IMR-90 (cell line): ENCODE measurements at regions not wholly inside any gene's neighbourhood (a gene's known extent, or its start where the extent isn't known, plus 50 kb on each side); places are given as distances from the start of the nearest gene placed in this dataset.

Experiments
- ATAC-seq: fragments of 200-7000 bp; cut with Tn5 transposase; 2 replicates; pipeline ENCODE4 v1.9.1; 2020; ENCODE audit warnings: low read depth, mild to moderate bottlenecking, moderate library complexity
- BruUV-seq: library from RNA; stranded (reverse); fragments of 400-500 nt; replicated peaks from 2 replicates; lab custom pipeline; 2021; lab: Mats Ljungman, UMichigan
- CTCF ChIA-PET: fragments of 300-600 bp; formaldehyde crosslinking; extraction: SDS; loops from one replicate; lab custom pipeline; 2021; ENCODE audit warnings: antibody characterized with exemption; lab: Yijun Ruan, JAX
- POLR2A ChIA-PET: fragments of 300-600 bp; sonication (Branson Sonifier 250); formaldehyde crosslinking; loops from one replicate; lab custom pipeline; 2022; ENCODE audit warnings: antibody characterized with exemption; ENCODE audit not compliant: unreplicated experiment; lab: Charles Lee
- DNase-seq: peaks from one replicate; pipeline ENCODE4 v3.0.0; 2013
- H2AFZ ChIP-seq: replicated peaks from 2 replicates; pipeline ENCODE3; 2013; ENCODE audit warnings: low read length, mild to moderate bottlenecking; ENCODE audit not compliant: poor library complexity
- H2AK5ac ChIP-seq: 2 replicates; pipeline ENCODE4 v1.6.1; 2013; ENCODE audit warnings: low read depth, low read length, inconsistent platforms
- H2AK9ac ChIP-seq: replicated peaks from 2 replicates; pipeline ENCODE3; 2013; ENCODE audit warnings: mild to moderate bottlenecking, low read depth, low read length, moderate library complexity; ENCODE audit not compliant: poor library complexity
- H2BK120ac ChIP-seq: 2 replicates; pipeline ENCODE4 v1.6.1; 2013; ENCODE audit warnings: low read depth, low read length, inconsistent platforms
- H2BK15ac ChIP-seq: 3 replicates; pipeline ENCODE4 v1.6.1; 2013; ENCODE audit warnings: low read depth, low read length, inconsistent platforms
- H2BK20ac ChIP-seq: 2 replicates; pipeline ENCODE4 v1.6.1; 2013; ENCODE audit warnings: low read depth, mild to moderate bottlenecking, inconsistent platforms, low read length, moderate library complexity
- H2BK5ac ChIP-seq: 2 replicates; pipeline ENCODE4 v1.6.1; 2013; ENCODE audit warnings: mild to moderate bottlenecking, low read depth, low read length, inconsistent platforms; ENCODE audit not compliant: poor library complexity, severe bottlenecking
- H3K14ac ChIP-seq: replicated peaks from 2 replicates; pipeline ENCODE4 v1.6.1; 2013; ENCODE audit warnings: low read depth, low read length, inconsistent platforms
- H3K18ac ChIP-seq: 2 replicates; pipeline ENCODE4 v1.6.1; 2013; ENCODE audit warnings: low read depth, low read length, control low read depth
- H3K23ac ChIP-seq: 2 replicates; pipeline ENCODE4 v1.6.1; 2013; ENCODE audit warnings: low read depth, low read length, inconsistent platforms
- H3K27ac ChIP-seq: 2 replicates; pipeline ENCODE4 v1.5.1; 2013; ENCODE audit warnings: mild to moderate bottlenecking, control low read depth, low read length; ENCODE audit not compliant: insufficient read depth
- H3K27me3 ChIP-seq: 2 replicates; pipeline ENCODE4 v1.6.1; 2013; ENCODE audit warnings: low read length; ENCODE audit not compliant: control insufficient read depth, insufficient read depth
- H3K36me3 ChIP-seq: 2 replicates; pipeline ENCODE4 v1.6.1; 2013; ENCODE audit warnings: low read length, mixed read lengths; ENCODE audit not compliant: control insufficient read depth, insufficient read depth
- H3K4ac ChIP-seq: 2 replicates; pipeline ENCODE4 v1.6.1; 2013; ENCODE audit warnings: low read depth, low read length, inconsistent platforms
- H3K4me1 ChIP-seq: 2 replicates; pipeline ENCODE4 v1.6.1; 2013; ENCODE audit warnings: low read length, mixed read lengths; ENCODE audit not compliant: control insufficient read depth, insufficient read depth
- H3K4me2 ChIP-seq: 2 replicates; pipeline ENCODE4 v1.6.1; 2013; ENCODE audit warnings: low read depth, mild to moderate bottlenecking, control low read depth, low read length, moderate library complexity
- H3K4me3 ChIP-seq: 2 replicates; pipeline ENCODE4 v1.5.1; 2013; ENCODE audit warnings: low read depth, mild to moderate bottlenecking, control low read depth, low read length, moderate library complexity; ENCODE audit not compliant: insufficient read depth
- H3K56ac ChIP-seq: 2 replicates; pipeline ENCODE4 v1.6.1; 2013; ENCODE audit warnings: low read length, inconsistent platforms; ENCODE audit not compliant: insufficient read depth; ENCODE audit errors: extremely low read depth
- H3K79me1 ChIP-seq, 2 experiments: 2 replicates each; pipeline ENCODE4 v1.6.1; 2013; ENCODE audit warnings: low read length in 2 of 2, inconsistent platforms in 1 of 2, low read depth in 1 of 2
- H3K9ac ChIP-seq: 2 replicates; pipeline ENCODE4 v1.6.1; 2013; ENCODE audit warnings: low read depth, low read length, control low read depth
- H3K9me1 ChIP-seq: 2 replicates; pipeline ENCODE4 v1.6.1; 2013; ENCODE audit warnings: low read length, inconsistent platforms; ENCODE audit not compliant: insufficient read depth
- H3K9me3 ChIP-seq: 2 replicates; pipeline ENCODE4 v1.6.1; 2013; ENCODE audit warnings: low read length; ENCODE audit not compliant: control insufficient read depth, insufficient read depth
- H4K20me1 ChIP-seq: 2 replicates; pipeline ENCODE4 v1.6.1; 2013; ENCODE audit warnings: low read length, inconsistent platforms; ENCODE audit not compliant: insufficient read depth
- H4K5ac ChIP-seq: 2 replicates; pipeline ENCODE4 v1.6.1; 2013; ENCODE audit warnings: mild to moderate bottlenecking, low read depth, low read length, control low read depth
- H4K8ac ChIP-seq, 2 experiments: 2 replicates each; pipeline ENCODE4 v1.6.1; 2013; ENCODE audit warnings: low read depth in 2 of 2, low read length in 2 of 2, control low read depth in 1 of 2, inconsistent platforms in 1 of 2
- H4K91ac ChIP-seq: 2 replicates; pipeline ENCODE4 v1.6.1; 2013; ENCODE audit warnings: low read depth, low read length, inconsistent platforms; ENCODE audit not compliant: insufficient read depth
- MXI1 ChIP-seq: IDR thresholded peaks from 2 replicates; pipeline ENCODE4 v1.6.1; 2012; ENCODE audit warnings: low read depth, mild to moderate bottlenecking, low read length, moderate library complexity, borderline replicate concordance
- WGBS, 2 experiments: methylation state at CpG; one replicate each; pipeline versions ENCODE4 v1.1.5 to v1.1.7; 2013; ENCODE audit warnings: missing lambda C conversion rate in 2 of 2; ENCODE audit not compliant: insufficient read length in 1 of 2; ENCODE audit errors: extremely low coverage in 2 of 2; 5-methylcytosine and 5-hydroxymethylcytosine counted together
- dilution Hi-C: fragments of 300-500 bp; cut with HindIII; formaldehyde crosslinking; loops from one replicate; pipeline ENCODE4 v1.14.3; 2018; ENCODE audit warnings: low sequenced_read_pairs; ENCODE audit not compliant: unreplicated experiment
- in situ Hi-C: fragments of 300-500 bp; cut with MboI; formaldehyde crosslinking; loops from 3 replicates; pipeline ENCODE4 v1.14.3; 2019; ENCODE audit warnings: low sequenced_read_pairs, inconsistent platforms, mixed read lengths
- intact Hi-C: fragments of 100-400 bp; cut with micrococcal nuclease; formaldehyde crosslinking; loops from 2 replicates; pipeline ENCODE4 v1.10.0; 2022

DNA sequence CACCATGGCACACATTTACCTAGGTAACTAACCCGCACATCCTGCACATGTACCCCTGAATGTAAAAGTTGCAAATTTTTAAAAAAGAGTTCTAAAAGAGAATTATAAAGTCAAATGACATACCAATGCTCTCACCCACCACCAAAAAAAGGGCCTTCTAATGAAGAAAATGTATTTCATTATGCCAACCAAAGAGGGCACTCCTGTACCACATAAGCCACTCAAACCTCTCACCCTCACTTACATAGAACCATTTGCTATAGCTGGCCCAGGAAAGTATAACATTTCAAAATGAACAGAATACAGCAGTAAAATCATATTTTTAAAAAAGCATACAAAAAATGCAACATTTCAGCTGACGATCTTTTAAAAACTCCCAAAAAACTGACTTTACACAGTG lies 241.5 kb upstream of the PKDCC start:
- in situ Hi-C loops = no loop called here
- H2AK5ac ChIP-seq = no peak overlapping the region
- no peak overlapping the region for H3K56ac ChIP-seq
- intact Hi-C loops = loop anchor here (5.0 kb wide), 1 partner anchor 324 kb away; no protein-coding TSS in a partner anchor
- H2BK20ac ChIP-seq = no peak overlapping the region
- no peaks in the 10 kb centered on the region for H3K36me3 ChIP-seq
- ATAC-seq = no peak
- no peak overlapping the region for H4K5ac ChIP-seq
- no CpG with 5 or more reads among the region's 2 CpGs for WGBS, 2 experiments
- ChIA-PET POLR2A (no interaction called here), CTCF (no interaction called here)
- H2BK120ac ChIP-seq = no peak overlapping the region
- no peak overlapping the region for H2AK9ac ChIP-seq
- H3K9me3 ChIP-seq = no peaks in the 10 kb centered on the region
- BruUV-seq = no TSS peak
- H3K14ac ChIP-seq = no peak overlapping the region
- no peak overlapping the region for H3K23ac ChIP-seq
- no peak overlapping the region for H2AFZ ChIP-seq
- H3K79me1 ChIP-seq = no peaks in the 10 kb centered on the region
- H4K20me1 ChIP-seq = no peaks in the 10 kb centered on the region
- H4K91ac ChIP-seq = no peak overlapping the region
- no peaks in the 10 kb centered on the region for H3K27me3 ChIP-seq
- no peak overlapping the region for H3K27ac ChIP-seq
- DNase-seq = no peak
- H3K4ac ChIP-seq = no peak overlapping the region
- no peak overlapping the region for H3K9ac ChIP-seq
- no peak overlapping the region for H3K4me3 ChIP-seq
- no peak overlapping the region for H2BK5ac ChIP-seq
- H2BK15ac ChIP-seq = no peak overlapping the region
- H4K8ac ChIP-seq = no peak overlapping the region
- H3K18ac ChIP-seq = no peak overlapping the region
- H3K4me2 ChIP-seq = no peak overlapping the region
- dilution Hi-C loops = no loop called here
- no peaks in the 10 kb centered on the region for H3K9me1 ChIP-seq
- H3K4me1 ChIP-seq = no peaks in the 10 kb centered on the region
- TF ChIP-seq MXI1 = no peak
